ENCODE measurements at regions not wholly inside any gene's neighbourhood (a gene's known extent, or its start where the extent isn't known, plus 50 kb on each side); places are given as distances from the start of the nearest gene placed in this dataset.
A peak's percentile ranks its signal among the peaks of the same experiment; 100 is the strongest.

DNA sequence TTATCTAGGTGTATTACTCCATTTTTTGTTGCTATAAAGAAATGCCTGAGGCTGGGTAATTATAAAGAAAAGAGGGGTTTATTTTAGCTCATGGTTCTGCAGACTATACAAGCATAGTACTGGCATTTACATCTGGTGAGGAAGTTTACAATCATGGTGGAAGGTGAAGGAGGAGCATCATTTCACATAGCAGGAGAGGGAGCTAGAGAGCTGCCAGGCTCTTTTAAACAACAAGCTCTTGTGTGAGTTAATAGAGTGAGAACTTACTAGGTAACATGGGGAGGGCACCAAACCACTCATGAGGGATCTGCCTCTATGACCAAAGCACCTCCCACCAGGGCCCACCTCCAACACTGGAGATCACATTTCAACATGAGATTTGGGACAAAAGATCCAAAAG, 221.7 kb upstream of the GPC6 start:
- TF ChIP-seq, protein P1, sequence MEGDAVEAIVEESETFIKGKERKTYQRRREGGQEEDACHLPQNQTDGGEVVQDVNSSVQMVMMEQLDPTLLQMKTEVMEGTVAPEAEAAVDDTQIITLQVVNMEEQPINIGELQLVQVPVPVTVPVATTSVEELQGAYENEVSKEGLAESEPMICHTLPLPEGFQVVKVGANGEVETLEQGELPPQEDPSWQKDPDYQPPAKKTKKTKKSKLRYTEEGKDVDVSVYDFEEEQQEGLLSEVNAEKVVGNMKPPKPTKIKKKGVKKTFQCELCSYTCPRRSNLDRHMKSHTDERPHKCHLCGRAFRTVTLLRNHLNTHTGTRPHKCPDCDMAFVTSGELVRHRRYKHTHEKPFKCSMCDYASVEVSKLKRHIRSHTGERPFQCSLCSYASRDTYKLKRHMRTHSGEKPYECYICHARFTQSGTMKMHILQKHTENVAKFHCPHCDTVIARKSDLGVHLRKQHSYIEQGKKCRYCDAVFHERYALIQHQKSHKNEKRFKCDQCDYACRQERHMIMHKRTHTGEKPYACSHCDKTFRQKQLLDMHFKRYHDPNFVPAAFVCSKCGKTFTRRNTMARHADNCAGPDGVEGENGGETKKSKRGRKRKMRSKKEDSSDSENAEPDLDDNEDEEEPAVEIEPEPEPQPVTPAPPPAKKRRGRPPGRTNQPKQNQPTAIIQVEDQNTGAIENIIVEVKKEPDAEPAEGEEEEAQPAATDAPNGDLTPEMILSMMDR (IDR thresholded peaks at IDR 0.05), result peak in 3 of 4 donors; percentile 9 to 36 (median 19)
- no peak for TF ChIP-seq POLR2A (IDR thresholded peaks at IDR 0.05)
